ENCODE measurements at regions not wholly inside any gene's neighbourhood (a gene's known extent, or its start where the extent isn't known, plus 50 kb on each side); places are given as distances from the start of the nearest gene placed in this dataset.

DNA sequence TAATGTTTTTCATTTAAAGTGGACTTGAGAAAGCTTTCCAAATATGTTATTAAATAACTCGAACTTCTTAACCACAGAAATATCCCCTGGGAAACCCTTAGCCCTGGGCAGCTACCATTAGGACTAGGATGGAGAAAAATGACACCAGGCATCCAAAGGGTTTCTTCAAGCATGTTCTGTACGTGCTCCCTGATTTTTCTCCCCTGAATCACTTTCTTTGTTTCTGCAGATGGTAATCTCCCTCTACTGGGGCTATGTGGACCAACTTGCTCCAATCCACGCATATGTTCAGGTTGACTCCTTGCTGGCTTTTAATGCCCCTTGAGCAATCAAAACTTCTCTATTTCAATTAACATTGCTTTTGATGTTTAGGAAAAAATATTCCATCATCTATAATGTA lies 312.7 kb upstream of the C1orf87 start:
- POLR2A ChIA-PET = no interaction called here
- H3K4me3 ChIP-seq (ENCODE audit: low read depth, low read length) = no peak overlapping the region
- CTCF ChIA-PET = no interaction called here
- TF ChIP-seq ZNF555 (tag by site-specific recombination; conservative IDR thresholded peaks at IDR 0.05) (no peak), ZNF394 (tag by site-specific recombination; IDR thresholded peaks at IDR 0.05; ENCODE audit: borderline replicate concordance) (no peak), KLF1 (tag by site-specific recombination; IDR thresholded peaks at IDR 0.05) (no peak), ZIC2 (tag by site-specific recombination; IDR thresholded peaks at IDR 0.05) (no peak), TRIM28 (IDR thresholded peaks at IDR 0.05; ENCODE audit: borderline replicate concordance, low read length) (no peak), ZNF324 (tag by site-specific recombination; IDR thresholded peaks at IDR 0.05) (no peak), ZNF600 (tag by site-specific recombination; IDR thresholded peaks at IDR 0.05) (no peak), ZNF76 (tag by site-specific recombination; IDR thresholded peaks at IDR 0.05; ENCODE audit: borderline replicate concordance, low read depth) (no peak), HOXC10 (CRISPR knock-in tag; IDR thresholded peaks at IDR 0.05) (no peak), ZNF335 (tag by site-specific recombination; conservative IDR thresholded peaks at IDR 0.05) (no peak)
- TF ChIP-seq, protein P1, sequence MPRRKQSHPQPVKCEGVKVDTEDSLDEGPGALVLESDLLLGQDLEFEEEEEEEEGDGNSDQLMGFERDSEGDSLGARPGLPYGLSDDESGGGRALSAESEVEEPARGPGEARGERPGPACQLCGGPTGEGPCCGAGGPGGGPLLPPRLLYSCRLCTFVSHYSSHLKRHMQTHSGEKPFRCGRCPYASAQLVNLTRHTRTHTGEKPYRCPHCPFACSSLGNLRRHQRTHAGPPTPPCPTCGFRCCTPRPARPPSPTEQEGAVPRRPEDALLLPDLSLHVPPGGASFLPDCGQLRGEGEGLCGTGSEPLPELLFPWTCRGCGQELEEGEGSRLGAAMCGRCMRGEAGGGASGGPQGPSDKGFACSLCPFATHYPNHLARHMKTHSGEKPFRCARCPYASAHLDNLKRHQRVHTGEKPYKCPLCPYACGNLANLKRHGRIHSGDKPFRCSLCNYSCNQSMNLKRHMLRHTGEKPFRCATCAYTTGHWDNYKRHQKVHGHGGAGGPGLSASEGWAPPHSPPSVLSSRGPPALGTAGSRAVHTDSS (tag by site-specific recombination; IDR thresholded peaks at IDR 0.05) = no peak
- TF ChIP-seq, protein P2, sequence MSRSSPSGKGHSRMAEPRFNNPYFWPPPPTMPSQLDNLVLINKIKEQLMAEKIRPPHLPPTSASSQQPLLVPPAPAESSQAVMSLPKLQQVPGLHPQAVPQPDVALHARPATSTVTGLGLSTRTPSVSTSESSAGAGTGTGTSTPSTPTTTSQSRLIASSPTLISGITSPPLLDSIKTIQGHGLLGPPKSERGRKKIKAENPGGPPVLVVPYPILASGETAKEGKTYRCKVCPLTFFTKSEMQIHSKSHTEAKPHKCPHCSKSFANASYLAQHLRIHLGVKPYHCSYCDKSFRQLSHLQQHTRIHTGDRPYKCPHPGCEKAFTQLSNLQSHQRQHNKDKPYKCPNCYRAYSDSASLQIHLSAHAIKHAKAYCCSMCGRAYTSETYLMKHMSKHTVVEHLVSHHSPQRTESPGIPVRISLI (tag by site-specific recombination; IDR thresholded peaks at IDR 0.05) = no peak
- TF ChIP-seq, protein P3, sequence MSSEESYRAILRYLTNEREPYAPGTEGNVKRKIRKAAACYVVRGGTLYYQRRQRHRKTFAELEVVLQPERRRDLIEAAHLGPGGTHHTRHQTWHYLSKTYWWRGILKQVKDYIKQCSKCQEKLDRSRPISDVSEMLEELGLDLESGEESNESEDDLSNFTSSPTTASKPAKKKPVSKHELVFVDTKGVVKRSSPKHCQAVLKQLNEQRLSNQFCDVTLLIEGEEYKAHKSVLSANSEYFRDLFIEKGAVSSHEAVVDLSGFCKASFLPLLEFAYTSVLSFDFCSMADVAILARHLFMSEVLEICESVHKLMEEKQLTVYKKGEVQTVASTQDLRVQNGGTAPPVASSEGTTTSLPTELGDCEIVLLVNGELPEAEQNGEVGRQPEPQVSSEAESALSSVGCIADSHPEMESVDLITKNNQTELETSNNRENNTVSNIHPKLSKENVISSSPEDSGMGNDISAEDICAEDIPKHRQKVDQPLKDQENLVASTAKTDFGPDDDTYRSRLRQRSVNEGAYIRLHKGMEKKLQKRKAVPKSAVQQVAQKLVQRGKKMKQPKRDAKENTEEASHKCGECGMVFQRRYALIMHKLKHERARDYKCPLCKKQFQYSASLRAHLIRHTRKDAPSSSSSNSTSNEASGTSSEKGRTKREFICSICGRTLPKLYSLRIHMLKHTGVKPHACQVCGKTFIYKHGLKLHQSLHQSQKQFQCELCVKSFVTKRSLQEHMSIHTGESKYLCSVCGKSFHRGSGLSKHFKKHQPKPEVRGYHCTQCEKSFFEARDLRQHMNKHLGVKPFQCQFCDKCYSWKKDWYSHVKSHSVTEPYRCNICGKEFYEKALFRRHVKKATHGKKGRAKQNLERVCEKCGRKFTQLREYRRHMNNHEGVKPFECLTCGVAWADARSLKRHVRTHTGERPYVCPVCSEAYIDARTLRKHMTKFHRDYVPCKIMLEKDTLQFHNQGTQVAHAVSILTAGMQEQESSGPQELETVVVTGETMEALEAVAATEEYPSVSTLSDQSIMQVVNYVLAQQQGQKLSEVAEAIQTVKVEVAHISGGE (tag by site-specific recombination; conservative IDR thresholded peaks at IDR 0.05; ENCODE audit: low read depth) = no peak
- no peak overlapping the region for H3K27ac ChIP-seq (ENCODE audit: extremely low read depth, low read depth, low read length)
- no peaks in the 10 kb centered on the region for H3K9me3 ChIP-seq (ENCODE audit: control insufficient read depth, insufficient read depth, low read depth, low read length)
- H3K36me3 ChIP-seq (ENCODE audit: control insufficient read depth in 2 of 2, insufficient read depth in 1 of 2, low read length in 2 of 2) = no peaks in the 10 kb centered on the region
- H3K4me1 ChIP-seq (ENCODE audit: control insufficient read depth, insufficient read depth, low read length) = no peaks in the 10 kb centered on the region

DNA sequence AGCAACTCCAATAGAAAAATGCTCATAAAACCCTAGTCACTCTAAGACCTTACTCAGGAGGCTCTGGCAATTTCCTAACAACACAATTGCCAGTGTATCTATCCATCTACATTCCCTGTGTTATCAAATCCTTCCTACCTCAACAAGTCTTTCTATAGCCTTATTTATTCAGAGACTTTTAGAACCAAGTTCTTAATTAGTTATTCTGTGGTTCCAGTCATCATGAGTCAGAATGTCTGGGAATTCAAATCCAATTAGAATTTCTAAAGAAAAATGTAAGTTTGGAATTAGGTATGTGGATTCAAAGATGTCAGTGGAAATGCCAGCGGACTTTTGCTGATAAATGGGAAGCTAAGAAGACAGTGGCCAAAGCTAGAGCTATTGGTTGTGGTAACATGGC lies 302.6 kb upstream of the C1orf87 start:
- Histone ChIP-seq H3K4me3 (ENCODE audit: low read depth, low read length) (no peak overlapping the region), H3K4me1 (ENCODE audit: control insufficient read depth, insufficient read depth, low read length) (no peaks in the 10 kb centered on the region), H3K27ac (ENCODE audit: extremely low read depth, low read depth, low read length) (no peak overlapping the region), H3K9me3 (ENCODE audit: control insufficient read depth, insufficient read depth, low read depth, low read length) (no peaks in the 10 kb centered on the region), H3K36me3 (ENCODE audit: control insufficient read depth in 2 of 2, insufficient read depth in 1 of 2, low read length in 2 of 2) (no peaks in the 10 kb centered on the region)
- POLR2A ChIA-PET = no interaction called here
- TF ChIP-seq, protein P4, sequence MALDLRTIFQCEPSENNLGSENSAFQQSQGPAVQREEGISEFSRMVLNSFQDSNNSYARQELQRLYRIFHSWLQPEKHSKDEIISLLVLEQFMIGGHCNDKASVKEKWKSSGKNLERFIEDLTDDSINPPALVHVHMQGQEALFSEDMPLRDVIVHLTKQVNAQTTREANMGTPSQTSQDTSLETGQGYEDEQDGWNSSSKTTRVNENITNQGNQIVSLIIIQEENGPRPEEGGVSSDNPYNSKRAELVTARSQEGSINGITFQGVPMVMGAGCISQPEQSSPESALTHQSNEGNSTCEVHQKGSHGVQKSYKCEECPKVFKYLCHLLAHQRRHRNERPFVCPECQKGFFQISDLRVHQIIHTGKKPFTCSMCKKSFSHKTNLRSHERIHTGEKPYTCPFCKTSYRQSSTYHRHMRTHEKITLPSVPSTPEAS (tag by site-specific recombination; IDR thresholded peaks at IDR 0.05) = no peak
- no peak for TF ChIP-seq GFI1B (tag by site-specific recombination; IDR thresholded peaks at IDR 0.05)
- TF ChIP-seq, protein P5, sequence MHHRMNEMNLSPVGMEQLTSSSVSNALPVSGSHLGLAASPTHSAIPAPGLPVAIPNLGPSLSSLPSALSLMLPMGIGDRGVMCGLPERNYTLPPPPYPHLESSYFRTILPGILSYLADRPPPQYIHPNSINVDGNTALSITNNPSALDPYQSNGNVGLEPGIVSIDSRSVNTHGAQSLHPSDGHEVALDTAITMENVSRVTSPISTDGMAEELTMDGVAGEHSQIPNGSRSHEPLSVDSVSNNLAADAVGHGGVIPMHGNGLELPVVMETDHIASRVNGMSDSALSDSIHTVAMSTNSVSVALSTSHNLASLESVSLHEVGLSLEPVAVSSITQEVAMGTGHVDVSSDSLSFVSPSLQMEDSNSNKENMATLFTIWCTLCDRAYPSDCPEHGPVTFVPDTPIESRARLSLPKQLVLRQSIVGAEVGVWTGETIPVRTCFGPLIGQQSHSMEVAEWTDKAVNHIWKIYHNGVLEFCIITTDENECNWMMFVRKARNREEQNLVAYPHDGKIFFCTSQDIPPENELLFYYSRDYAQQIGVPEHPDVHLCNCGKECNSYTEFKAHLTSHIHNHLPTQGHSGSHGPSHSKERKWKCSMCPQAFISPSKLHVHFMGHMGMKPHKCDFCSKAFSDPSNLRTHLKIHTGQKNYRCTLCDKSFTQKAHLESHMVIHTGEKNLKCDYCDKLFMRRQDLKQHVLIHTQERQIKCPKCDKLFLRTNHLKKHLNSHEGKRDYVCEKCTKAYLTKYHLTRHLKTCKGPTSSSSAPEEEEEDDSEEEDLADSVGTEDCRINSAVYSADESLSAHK (tag by site-specific recombination; IDR thresholded peaks at IDR 0.05) = no peak
- no peak for TF ChIP-seq KLF8 (tag by site-specific recombination; IDR thresholded peaks at IDR 0.05)
- TF ChIP-seq ZNF366 (tag by site-specific recombination; conservative IDR thresholded peaks at IDR 0.05) = no peak
- TF ChIP-seq, protein P6, sequence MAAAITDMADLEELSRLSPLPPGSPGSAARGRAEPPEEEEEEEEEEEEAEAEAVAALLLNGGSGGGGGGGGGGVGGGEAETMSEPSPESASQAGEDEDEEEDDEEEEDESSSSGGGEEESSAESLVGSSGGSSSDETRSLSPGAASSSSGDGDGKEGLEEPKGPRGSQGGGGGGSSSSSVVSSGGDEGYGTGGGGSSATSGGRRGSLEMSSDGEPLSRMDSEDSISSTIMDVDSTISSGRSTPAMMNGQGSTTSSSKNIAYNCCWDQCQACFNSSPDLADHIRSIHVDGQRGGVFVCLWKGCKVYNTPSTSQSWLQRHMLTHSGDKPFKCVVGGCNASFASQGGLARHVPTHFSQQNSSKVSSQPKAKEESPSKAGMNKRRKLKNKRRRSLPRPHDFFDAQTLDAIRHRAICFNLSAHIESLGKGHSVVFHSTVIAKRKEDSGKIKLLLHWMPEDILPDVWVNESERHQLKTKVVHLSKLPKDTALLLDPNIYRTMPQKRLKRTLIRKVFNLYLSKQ (tag by site-specific recombination; IDR thresholded peaks at IDR 0.05; ENCODE audit: borderline replicate concordance) = no peak
- TF ChIP-seq ZNF426 (tag by site-specific recombination; IDR thresholded peaks at IDR 0.05) = no peak
- TF ChIP-seq, protein P7, sequence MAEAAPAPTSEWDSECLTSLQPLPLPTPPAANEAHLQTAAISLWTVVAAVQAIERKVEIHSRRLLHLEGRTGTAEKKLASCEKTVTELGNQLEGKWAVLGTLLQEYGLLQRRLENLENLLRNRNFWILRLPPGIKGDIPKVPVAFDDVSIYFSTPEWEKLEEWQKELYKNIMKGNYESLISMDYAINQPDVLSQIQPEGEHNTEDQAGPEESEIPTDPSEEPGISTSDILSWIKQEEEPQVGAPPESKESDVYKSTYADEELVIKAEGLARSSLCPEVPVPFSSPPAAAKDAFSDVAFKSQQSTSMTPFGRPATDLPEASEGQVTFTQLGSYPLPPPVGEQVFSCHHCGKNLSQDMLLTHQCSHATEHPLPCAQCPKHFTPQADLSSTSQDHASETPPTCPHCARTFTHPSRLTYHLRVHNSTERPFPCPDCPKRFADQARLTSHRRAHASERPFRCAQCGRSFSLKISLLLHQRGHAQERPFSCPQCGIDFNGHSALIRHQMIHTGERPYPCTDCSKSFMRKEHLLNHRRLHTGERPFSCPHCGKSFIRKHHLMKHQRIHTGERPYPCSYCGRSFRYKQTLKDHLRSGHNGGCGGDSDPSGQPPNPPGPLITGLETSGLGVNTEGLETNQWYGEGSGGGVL (tag by site-specific recombination; IDR thresholded peaks at IDR 0.05) = no peak
- TF ChIP-seq ZNF157 (tag by site-specific recombination; IDR thresholded peaks at IDR 0.05) = no peak
- CTCF ChIA-PET = interaction anchor here (0.5 kb wide), 1 partner anchor 173 kb away, joined by 3 read pairs; no protein-coding TSS in a partner anchor

All from HEK293 (cell line).